ENCODE measurements at regions not wholly inside any gene's neighbourhood (a gene's known extent, or its start where the extent isn't known, plus 50 kb on each side); places are given as distances from the start of the nearest gene placed in this dataset.

- peaks cover 60% of the 10 kb centered on the region for H3K4me1 Mint-ChIP-seq
- H3K9me3 Mint-ChIP-seq: no peaks in the 10 kb centered on the region
- no peaks in the 10 kb centered on the region for H3K79me2 ChIP-seq (replicated peaks; ENCODE audit: insufficient read depth)
- H3K27me3 Mint-ChIP-seq (ENCODE audit: insufficient read depth, low read depth, poor library complexity): no peaks in the 10 kb centered on the region
- no peak overlapping the region for H2AFZ ChIP-seq
- H3K4me3 ChIP-seq: no peak overlapping the region
- no peak overlapping the region for H3K4me2 ChIP-seq
- DNase-seq (ENCODE audit: low spot score) (no peak), ATAC-seq (no peak)
- H3K27ac ChIP-seq (ENCODE audit: low read depth): peak overlapping the region; percentile 95
- H3K4me1 ChIP-seq (ENCODE audit: insufficient read depth): peaks cover 49% of the 10 kb centered on the region
- no peaks in the 10 kb centered on the region for H3K27me3 ChIP-seq (ENCODE audit: insufficient read depth)
- H3K4me3 Mint-ChIP-seq: no peak overlapping the region
- H3F3A ChIP-seq (replicated peaks; ENCODE audit: low read depth): peaks cover 6% of the 10 kb centered on the region; the same call in 1 of the 2 replicates
- peaks cover 4% of the 10 kb centered on the region; the same call in 2 of the 3 replicates for H3K36me3 Mint-ChIP-seq (ENCODE audit: low read depth)
- H3K9me2 ChIP-seq (ENCODE audit: insufficient read depth): no peaks in the 10 kb centered on the region
- peak overlapping the region; percentile 87 for H3K27ac Mint-ChIP-seq
- H4K20me1 ChIP-seq (replicated peaks; ENCODE audit: insufficient read depth): no peaks in the 10 kb centered on the region
- TF ChIP-seq NANOG (IDR thresholded peaks at IDR 0.05; ENCODE audit: borderline replicate concordance): no peak
- TF ChIP-seq CREB1 (CRISPR knock-in tag; IDR thresholded peaks at IDR 0.05; ENCODE audit: low read depth): no peak
- no peak for TF ChIP-seq JUNB (IDR thresholded peaks at IDR 0.05; ENCODE audit: unreplicated experiment)
- TF ChIP-seq POLR2AphosphoS5 (IDR thresholded peaks at IDR 0.05; ENCODE audit: low read depth): no peak
- TF ChIP-seq EZH2 (IDR thresholded peaks at IDR 0.05; ENCODE audit: low read depth, unreplicated experiment): no peak
- TF ChIP-seq STAT1 (IDR thresholded peaks at IDR 0.05; ENCODE audit: unreplicated experiment): no peak
- no peak for TF ChIP-seq REST (IDR thresholded peaks at IDR 0.05; ENCODE audit: unreplicated experiment)
- TF ChIP-seq EZH2phosphoT487 (IDR thresholded peaks at IDR 0.05; ENCODE audit: unreplicated experiment): no peak
- TF ChIP-seq ZNF114 (CRISPR knock-in tag; IDR thresholded peaks at IDR 0.05): no peak
- TF ChIP-seq CTCF (conservative IDR thresholded peaks at IDR 0.05; ENCODE audit: low read depth in 2 of 2): no peak
- H3K36me3 ChIP-seq (ENCODE audit: insufficient read depth): no peaks in the 10 kb centered on the region
Measured at GRCh38 chr5:116772152-116772501, 197.5 kb upstream of the SEMA6A start.

- Histone ChIP-seq H3K27ac (ENCODE audit: low read depth) (peak overlapping the region; percentile 95), H3K27me3 (ENCODE audit: insufficient read depth) (no peaks in the 10 kb centered on the region), H3F3A (replicated peaks; ENCODE audit: low read depth) (peaks cover 6% of the 10 kb centered on the region; the same call in 1 of the 2 replicates), H2AFZ (no peak overlapping the region), H3K4me1 (ENCODE audit: insufficient read depth) (peaks cover 44% of the 10 kb centered on the region), H3K79me2 (replicated peaks; ENCODE audit: insufficient read depth) (no peaks in the 10 kb centered on the region), H3K36me3 (ENCODE audit: insufficient read depth) (no peaks in the 10 kb centered on the region), H3K9me2 (ENCODE audit: insufficient read depth) (no peaks in the 10 kb centered on the region), H3K4me2 (peak overlapping the region; percentile 53), H4K20me1 (replicated peaks; ENCODE audit: insufficient read depth) (no peaks in the 10 kb centered on the region), H3K4me3 (no peak overlapping the region)
- DNase-seq (ENCODE audit: low spot score): no peak
- peaks cover 55% of the 10 kb centered on the region for H3K4me1 Mint-ChIP-seq
- H3K4me3 Mint-ChIP-seq: no peak overlapping the region
- H3K9me3 Mint-ChIP-seq: no peaks in the 10 kb centered on the region
- peak overlapping the region; percentile 84 for H3K27ac Mint-ChIP-seq
- H3K36me3 Mint-ChIP-seq (ENCODE audit: low read depth): peaks cover 4% of the 10 kb centered on the region; the same call in 2 of the 3 replicates
- H3K27me3 Mint-ChIP-seq (ENCODE audit: insufficient read depth, low read depth, poor library complexity): no peaks in the 10 kb centered on the region
- no peak for ATAC-seq
- no peak for TF ChIP-seq REST (IDR thresholded peaks at IDR 0.05; ENCODE audit: unreplicated experiment)
Measured at GRCh38 chr5:116771466-116772151, 197.0 kb upstream of the SEMA6A start.

All from GM23338 (cell line).